ENCODE measurements at regions not wholly inside any gene's neighbourhood (a gene's known extent, or its start where the extent isn't known, plus 50 kb on each side); places are given as distances from the start of the nearest gene placed in this dataset.

DNA sequence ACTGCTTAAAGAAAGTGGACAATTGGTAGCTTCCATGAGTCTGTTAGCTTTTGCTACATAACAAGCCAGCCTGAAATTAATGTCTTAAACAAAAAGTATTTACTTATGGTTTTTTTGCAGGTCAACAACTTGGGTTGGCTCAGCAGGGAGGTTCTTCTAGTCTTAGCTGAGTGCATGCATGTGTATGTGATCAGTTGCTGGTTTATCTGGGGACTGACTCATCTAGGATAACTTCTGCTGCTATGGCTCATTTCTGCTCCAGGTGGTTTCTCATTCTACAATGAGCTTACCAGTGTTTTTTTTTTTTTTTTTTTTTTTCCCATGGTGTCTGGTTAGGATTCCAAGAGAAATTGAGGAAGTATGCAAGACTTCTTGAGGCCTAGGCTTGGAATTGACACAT is 244.7 kb downstream of the NSUN3 start:
- no peak for ATAC-seq
- CTCF ChIA-PET = no interaction called here

DNA sequence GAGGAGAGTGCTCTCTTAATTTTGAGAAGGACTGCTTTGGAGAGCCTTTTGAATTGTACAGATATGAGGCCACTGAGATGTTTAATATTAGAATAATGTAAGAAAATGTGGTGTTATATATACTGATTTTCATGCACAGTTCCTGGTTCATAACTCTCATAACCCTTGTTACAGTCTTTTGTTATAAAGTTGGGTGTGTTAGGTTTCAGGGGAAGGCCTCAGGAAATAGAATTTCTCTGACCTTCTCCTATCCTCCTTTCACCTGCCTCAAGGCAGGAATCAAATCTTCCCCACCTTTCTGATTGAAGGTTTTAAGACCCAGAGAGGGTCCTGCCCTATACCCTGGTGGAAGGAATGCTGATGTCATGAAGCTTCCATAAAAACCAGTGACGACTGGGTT is 245.9 kb downstream of the NSUN3 start:
- no peak overlapping the region for H2AFZ ChIP-seq (ENCODE audit: low read length)
- no peaks in the 10 kb centered on the region for H3F3A ChIP-seq (ENCODE audit: low read length, unreplicated experiment)
- ATAC-seq (no peak), DNase-seq (no peak)
- no peaks in the 10 kb centered on the region for H3K36me3 ChIP-seq (ENCODE audit: low read depth, low read length)
- no peak overlapping the region for H3K27ac ChIP-seq (ENCODE audit: low read length)
- no peaks in the 10 kb centered on the region for H3K4me1 ChIP-seq (ENCODE audit: insufficient read depth, low read length)
- no peaks in the 10 kb centered on the region for H3K27me3 ChIP-seq (ENCODE audit: low read length)
- H3K9ac ChIP-seq (ENCODE audit: low read length) = no peak overlapping the region
- TF ChIP-seq, protein P1, sequence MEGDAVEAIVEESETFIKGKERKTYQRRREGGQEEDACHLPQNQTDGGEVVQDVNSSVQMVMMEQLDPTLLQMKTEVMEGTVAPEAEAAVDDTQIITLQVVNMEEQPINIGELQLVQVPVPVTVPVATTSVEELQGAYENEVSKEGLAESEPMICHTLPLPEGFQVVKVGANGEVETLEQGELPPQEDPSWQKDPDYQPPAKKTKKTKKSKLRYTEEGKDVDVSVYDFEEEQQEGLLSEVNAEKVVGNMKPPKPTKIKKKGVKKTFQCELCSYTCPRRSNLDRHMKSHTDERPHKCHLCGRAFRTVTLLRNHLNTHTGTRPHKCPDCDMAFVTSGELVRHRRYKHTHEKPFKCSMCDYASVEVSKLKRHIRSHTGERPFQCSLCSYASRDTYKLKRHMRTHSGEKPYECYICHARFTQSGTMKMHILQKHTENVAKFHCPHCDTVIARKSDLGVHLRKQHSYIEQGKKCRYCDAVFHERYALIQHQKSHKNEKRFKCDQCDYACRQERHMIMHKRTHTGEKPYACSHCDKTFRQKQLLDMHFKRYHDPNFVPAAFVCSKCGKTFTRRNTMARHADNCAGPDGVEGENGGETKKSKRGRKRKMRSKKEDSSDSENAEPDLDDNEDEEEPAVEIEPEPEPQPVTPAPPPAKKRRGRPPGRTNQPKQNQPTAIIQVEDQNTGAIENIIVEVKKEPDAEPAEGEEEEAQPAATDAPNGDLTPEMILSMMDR (conservative IDR thresholded peaks at IDR 0.05; ENCODE audit: low read depth, low read length) = no peak
- TF ChIP-seq EZH2 (IDR thresholded peaks at IDR 0.05; ENCODE audit: low read length, unreplicated experiment) (no peak), EZH2phosphoT487 (IDR thresholded peaks at IDR 0.05; ENCODE audit: borderline replicate concordance, low read length) (no peak)
- no peaks in the 10 kb centered on the region for H3K79me2 ChIP-seq (ENCODE audit: low read length)
- H3K4me3 ChIP-seq (ENCODE audit: low read length) = no peak overlapping the region
- no peak overlapping the region for H3K4me2 ChIP-seq (ENCODE audit: low read length)
- intact Hi-C loops (cut with micrococcal nuclease) = no loop called here
- ChIA-PET CTCF (no interaction called here), POLR2A (ENCODE audit: unreplicated experiment) (no interaction called here)
- BruUV-seq (replicated peaks) = no TSS peak
- H3K9me2 ChIP-seq (replicated peaks; ENCODE audit: low read length) = no peaks in the 10 kb centered on the region
- no peaks in the 10 kb centered on the region for H3K9me3 ChIP-seq (ENCODE audit: low read length)
- H4K20me1 ChIP-seq (ENCODE audit: low read length) = no peaks in the 10 kb centered on the region

More for the DNA sequence above, 244.7 kb downstream of the NSUN3 start:
- no peak overlapping the region for H3K27ac ChIP-seq (ENCODE audit: low read length)
- BruUV-seq (replicated peaks) = no TSS peak
- DNase-seq = no peak
- H3K4me1 ChIP-seq (ENCODE audit: insufficient read depth, low read length) = no peaks in the 10 kb centered on the region
- POLR2A ChIA-PET (ENCODE audit: unreplicated experiment) = no interaction called here
- no peak overlapping the region for H3K9ac ChIP-seq (ENCODE audit: low read length)
- H4K20me1 ChIP-seq (ENCODE audit: low read length) = no peaks in the 10 kb centered on the region
- no peak overlapping the region for H3K4me2 ChIP-seq (ENCODE audit: low read length)
- intact Hi-C loops (cut with micrococcal nuclease) = no loop called here
- H3K9me2 ChIP-seq (replicated peaks; ENCODE audit: low read length) = no peaks in the 10 kb centered on the region
- H3K27me3 ChIP-seq (ENCODE audit: low read length) = no peaks in the 10 kb centered on the region
- no peaks in the 10 kb centered on the region for H3K79me2 ChIP-seq (ENCODE audit: low read length)
- H3F3A ChIP-seq (ENCODE audit: low read length, unreplicated experiment) = no peaks in the 10 kb centered on the region
- no peaks in the 10 kb centered on the region for H3K36me3 ChIP-seq (ENCODE audit: low read depth, low read length)
- no peak for TF ChIP-seq EZH2 (IDR thresholded peaks at IDR 0.05; ENCODE audit: low read length, unreplicated experiment)
- TF ChIP-seq, protein P1 (conservative IDR thresholded peaks at IDR 0.05; ENCODE audit: low read depth, low read length) = no peak
- H2AFZ ChIP-seq (ENCODE audit: low read length) = no peak overlapping the region
- H3K4me3 ChIP-seq (ENCODE audit: low read length) = no peak overlapping the region
- no peaks in the 10 kb centered on the region for H3K9me3 ChIP-seq (ENCODE audit: low read length)

DNA sequence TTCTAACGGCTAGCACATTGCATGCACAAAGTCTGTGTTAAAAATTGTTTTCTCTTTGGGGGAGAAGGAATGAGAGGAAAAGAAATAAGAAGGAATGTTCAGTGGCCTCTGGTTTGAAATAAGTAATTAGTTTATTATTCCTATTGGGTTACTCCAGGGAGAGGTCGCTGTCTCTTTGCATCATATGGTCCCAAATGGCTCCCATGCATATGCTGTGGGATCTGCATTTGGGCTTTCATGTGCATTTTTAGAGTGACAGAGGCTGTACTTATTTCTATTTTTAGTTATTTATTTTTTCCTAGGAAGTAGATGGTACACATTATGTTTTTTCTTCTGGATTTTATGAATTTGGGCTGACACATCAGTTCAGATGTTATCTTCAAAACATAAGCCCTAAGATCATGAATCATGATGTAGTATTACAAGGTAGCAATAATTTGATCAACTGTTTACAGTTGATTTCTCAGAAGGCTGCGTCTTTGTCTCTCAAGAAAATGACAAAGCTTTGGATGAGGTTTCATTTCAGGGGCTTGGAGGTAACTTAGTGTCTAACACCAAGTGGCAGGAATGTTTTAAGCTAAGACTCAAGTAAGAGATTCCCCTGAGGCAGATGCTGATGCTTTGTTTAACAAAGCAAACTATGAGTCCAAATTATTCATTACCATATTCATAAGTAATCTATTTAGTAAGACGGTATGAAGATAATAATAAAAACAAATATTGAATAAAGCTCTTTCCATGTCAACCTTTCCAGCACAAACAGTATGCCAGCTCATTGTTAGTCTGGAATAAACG is 247.7 kb downstream of the NSUN3 start:
- no peak overlapping the region for H3K4me3 ChIP-seq (ENCODE audit: low read length)
- no peak overlapping the region for H3K9ac ChIP-seq (ENCODE audit: low read length)
- ATAC-seq (peak; percentile 38), DNase-seq (peak; percentile 15)
- intact Hi-C loops (cut with micrococcal nuclease) = no loop called here
- no peaks in the 10 kb centered on the region for H4K20me1 ChIP-seq (ENCODE audit: low read length)
- POLR2A ChIA-PET (ENCODE audit: unreplicated experiment) = no interaction called here
- TF ChIP-seq EZH2phosphoT487 (IDR thresholded peaks at IDR 0.05; ENCODE audit: borderline replicate concordance, low read length) (no peak), EZH2 (IDR thresholded peaks at IDR 0.05; ENCODE audit: low read length, unreplicated experiment) (no peak)
- TF ChIP-seq, protein P1 (conservative IDR thresholded peaks at IDR 0.05; ENCODE audit: low read depth, low read length) = no peak
- H3K4me2 ChIP-seq (ENCODE audit: low read length) = no peak overlapping the region
- no peak overlapping the region for H2AFZ ChIP-seq (ENCODE audit: low read length)
- CTCF ChIA-PET = no interaction called here
- no peaks in the 10 kb centered on the region for H3K36me3 ChIP-seq (ENCODE audit: low read depth, low read length)
- no peaks in the 10 kb centered on the region for H3K27me3 ChIP-seq (ENCODE audit: low read length)
- H3F3A ChIP-seq (ENCODE audit: low read length, unreplicated experiment) = no peaks in the 10 kb centered on the region
- no peaks in the 10 kb centered on the region for H3K4me1 ChIP-seq (ENCODE audit: insufficient read depth, low read length)
- H3K79me2 ChIP-seq (ENCODE audit: low read length) = no peaks in the 10 kb centered on the region
- H3K9me3 ChIP-seq (ENCODE audit: low read length) = no peaks in the 10 kb centered on the region
- no peaks in the 10 kb centered on the region for H3K9me2 ChIP-seq (replicated peaks; ENCODE audit: low read length)
- no peak overlapping the region for H3K27ac ChIP-seq (ENCODE audit: low read length)
- no TSS peak for BruUV-seq (replicated peaks)

Data from PC-3 (cell line).